Activated naive CD8-positive, alpha-beta T cell treated with anti-CD3 and anti-CD28 coated beads, Interleukin-2, amount 50 U/mL, for 24 hours (primary cell): ENCODE measurements at regions not wholly inside any gene's neighbourhood (a gene's known extent, or its start where the extent isn't known, plus 50 kb on each side); places are given as distances from the start of the nearest gene placed in this dataset.

Source experiments
- ATAC-seq: fragments of 150-1000 bp; cut with Tn5 transposase; one replicate; pipeline ENCODE4 v1.10.0; 2021
- DNase-seq: peaks from one replicate; pipeline ENCODE4 v3.0.0; 2021
- H3K27ac Mint-ChIP-seq: one replicate; pipeline ENCODE4 v1.8.0; 2021; ENCODE audit warnings: mild to moderate bottlenecking, mixed read lengths
- H3K27me3 Mint-ChIP-seq: one replicate; pipeline ENCODE4 v1.8.0; 2021; ENCODE audit warnings: mixed read lengths
- H3K36me3 Mint-ChIP-seq: one replicate; pipeline ENCODE4 v1.8.0; 2021; ENCODE audit warnings: low read depth, mixed read lengths
- H3K4me1 Mint-ChIP-seq: one replicate; pipeline ENCODE4 v1.8.0; 2021; ENCODE audit warnings: mixed read lengths
- H3K4me3 Mint-ChIP-seq: one replicate; pipeline ENCODE4 v1.8.0; 2021; ENCODE audit warnings: mild to moderate bottlenecking, moderate library complexity, mixed read lengths
- H3K9me3 Mint-ChIP-seq: one replicate; pipeline ENCODE4 v1.8.0; 2021; ENCODE audit warnings: mixed read lengths

DNA sequence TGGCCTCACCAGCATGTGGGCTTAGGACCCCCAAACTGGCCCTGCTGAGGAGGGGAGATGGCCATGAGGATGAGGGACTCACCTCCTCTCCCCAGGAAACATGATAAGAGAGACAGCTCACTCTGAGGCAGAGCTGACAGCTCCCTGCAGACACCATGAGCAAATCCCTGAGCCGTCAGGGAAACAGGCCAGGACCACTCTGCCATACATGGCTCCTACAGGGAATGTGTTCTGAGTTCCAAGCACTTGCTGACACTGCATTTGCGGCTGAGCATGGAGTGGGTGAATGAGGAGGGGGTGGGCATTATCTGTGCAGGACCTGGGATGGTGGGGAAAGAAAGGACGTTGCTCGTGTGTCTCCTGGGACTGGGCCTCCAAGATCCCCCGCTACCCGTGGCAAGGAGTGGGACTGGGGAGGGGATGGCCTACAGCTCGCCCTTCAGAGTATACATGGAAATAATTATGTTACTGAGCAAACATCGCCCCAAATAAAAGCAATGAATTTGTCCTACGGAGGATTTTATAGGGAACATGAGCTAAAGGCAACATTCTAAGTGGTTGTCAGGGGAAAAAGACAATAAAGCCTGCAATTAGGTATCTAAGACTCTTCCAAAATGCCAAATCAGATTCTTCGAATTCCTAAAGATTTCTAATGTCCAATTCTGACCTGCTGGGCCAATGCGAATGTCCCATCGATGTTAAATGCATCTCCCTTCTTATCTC is 355.9 kb upstream of the AJAP1 start:
- Mint-ChIP-seq H3K36me3 (no peaks in the 10 kb centered on the region), H3K27ac (no peak overlapping the region), H3K27me3 (peaks cover 5% of the 10 kb centered on the region), H3K9me3 (peaks cover 16% of the 10 kb centered on the region), H3K4me3 (no peak overlapping the region), H3K4me1 (no peaks in the 10 kb centered on the region)
- no peak for ATAC-seq
- DNase-seq: no peak

DNA sequence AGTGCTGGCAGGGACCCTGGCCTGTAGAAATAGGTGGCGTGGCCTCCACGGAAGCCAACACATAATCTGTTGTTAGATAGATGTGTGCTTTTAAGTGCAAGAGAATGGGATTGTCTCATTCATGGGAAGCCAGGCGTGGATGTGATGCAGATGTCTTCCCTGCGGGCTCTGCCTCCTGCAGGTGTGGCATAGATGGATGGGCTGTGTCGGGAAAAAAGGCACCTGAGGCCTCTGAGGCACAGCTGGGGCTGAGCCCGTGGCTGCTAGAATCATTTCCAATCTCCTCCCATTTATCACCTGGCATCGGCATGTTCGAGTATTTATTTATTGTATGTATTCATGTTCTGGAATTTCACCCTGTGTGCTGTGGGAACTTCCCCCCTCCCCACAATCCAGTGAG is 353.4 kb upstream of the AJAP1 start:
- H3K9me3 Mint-ChIP-seq: peaks cover 17% of the 10 kb centered on the region
- no peak for ATAC-seq
- no peak overlapping the region for H3K27ac Mint-ChIP-seq
- no peaks in the 10 kb centered on the region for H3K4me1 Mint-ChIP-seq
- DNase-seq: no peak
- H3K36me3 Mint-ChIP-seq: no peaks in the 10 kb centered on the region
- no peak overlapping the region for H3K4me3 Mint-ChIP-seq
- no peaks in the 10 kb centered on the region for H3K27me3 Mint-ChIP-seq

DNA sequence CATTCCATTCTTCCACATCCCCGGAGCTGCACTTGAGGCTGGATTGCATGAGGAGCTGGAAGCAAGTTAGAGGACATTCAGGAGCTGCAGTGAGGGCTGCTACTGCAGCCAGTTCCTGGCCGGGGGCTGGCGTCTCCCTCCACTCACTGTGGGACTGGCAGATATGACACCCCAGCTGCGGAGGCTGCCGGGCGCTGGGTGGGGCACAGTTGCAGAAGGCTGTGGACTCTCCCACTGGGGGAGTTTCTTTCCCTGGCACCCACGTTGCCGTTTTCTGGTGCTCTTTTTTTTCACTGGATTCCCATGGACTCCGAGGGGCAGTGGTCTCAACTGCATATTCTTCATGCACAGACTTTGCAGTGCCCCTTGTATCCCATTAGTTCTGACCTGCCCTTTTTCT is 351.1 kb upstream of the AJAP1 start:
- Mint-ChIP-seq H3K36me3 (no peaks in the 10 kb centered on the region), H3K27ac (no peak overlapping the region), H3K27me3 (no peaks in the 10 kb centered on the region), H3K9me3 (peaks cover 4% of the 10 kb centered on the region), H3K4me3 (no peak overlapping the region), H3K4me1 (no peaks in the 10 kb centered on the region)
- DNase-seq: no peak
- no peak for ATAC-seq

DNA sequence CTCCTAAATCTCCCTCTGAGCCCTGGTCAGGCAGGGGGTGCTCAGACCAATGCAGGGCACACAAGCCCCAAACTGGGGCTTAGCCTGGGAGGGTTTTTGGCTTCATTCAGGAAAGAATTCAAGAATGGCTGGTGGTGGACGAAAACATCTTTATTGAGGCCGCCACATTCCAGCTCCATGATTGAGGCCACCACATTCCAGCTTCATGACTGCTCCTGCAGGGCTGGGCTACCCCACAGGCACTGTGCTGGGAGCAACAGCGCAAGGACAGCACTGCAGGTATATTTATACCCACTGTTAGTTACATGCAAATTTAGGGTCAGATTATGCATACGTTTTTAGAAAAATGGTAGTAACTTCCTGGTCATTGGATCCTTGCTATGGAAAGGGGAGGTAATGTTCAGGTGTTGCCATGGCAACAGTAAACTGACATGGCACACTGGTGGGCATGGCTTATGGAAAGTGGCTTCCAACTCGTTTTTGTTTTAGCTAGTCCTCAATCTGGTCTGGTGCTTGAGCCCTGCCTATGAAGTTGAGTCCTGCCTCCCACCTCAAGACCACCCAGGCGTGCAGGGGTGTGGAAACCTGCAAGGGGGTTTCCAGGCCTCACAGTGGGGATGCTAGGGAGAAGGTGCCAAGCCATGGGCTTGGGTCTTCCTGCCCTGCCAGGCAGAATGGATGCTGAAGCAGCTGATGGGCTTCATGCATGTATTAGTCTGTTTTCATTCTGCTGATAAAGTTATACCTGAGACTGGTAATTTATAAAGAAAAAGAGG is 348.7 kb upstream of the AJAP1 start:
- no peak for ATAC-seq
- no peak for DNase-seq
- no peaks in the 10 kb centered on the region for H3K4me1 Mint-ChIP-seq
- H3K27me3 Mint-ChIP-seq: no peaks in the 10 kb centered on the region
- H3K36me3 Mint-ChIP-seq: no peaks in the 10 kb centered on the region
- H3K9me3 Mint-ChIP-seq: peaks cover 4% of the 10 kb centered on the region
- H3K4me3 Mint-ChIP-seq: no peak overlapping the region
- no peak overlapping the region for H3K27ac Mint-ChIP-seq

DNA sequence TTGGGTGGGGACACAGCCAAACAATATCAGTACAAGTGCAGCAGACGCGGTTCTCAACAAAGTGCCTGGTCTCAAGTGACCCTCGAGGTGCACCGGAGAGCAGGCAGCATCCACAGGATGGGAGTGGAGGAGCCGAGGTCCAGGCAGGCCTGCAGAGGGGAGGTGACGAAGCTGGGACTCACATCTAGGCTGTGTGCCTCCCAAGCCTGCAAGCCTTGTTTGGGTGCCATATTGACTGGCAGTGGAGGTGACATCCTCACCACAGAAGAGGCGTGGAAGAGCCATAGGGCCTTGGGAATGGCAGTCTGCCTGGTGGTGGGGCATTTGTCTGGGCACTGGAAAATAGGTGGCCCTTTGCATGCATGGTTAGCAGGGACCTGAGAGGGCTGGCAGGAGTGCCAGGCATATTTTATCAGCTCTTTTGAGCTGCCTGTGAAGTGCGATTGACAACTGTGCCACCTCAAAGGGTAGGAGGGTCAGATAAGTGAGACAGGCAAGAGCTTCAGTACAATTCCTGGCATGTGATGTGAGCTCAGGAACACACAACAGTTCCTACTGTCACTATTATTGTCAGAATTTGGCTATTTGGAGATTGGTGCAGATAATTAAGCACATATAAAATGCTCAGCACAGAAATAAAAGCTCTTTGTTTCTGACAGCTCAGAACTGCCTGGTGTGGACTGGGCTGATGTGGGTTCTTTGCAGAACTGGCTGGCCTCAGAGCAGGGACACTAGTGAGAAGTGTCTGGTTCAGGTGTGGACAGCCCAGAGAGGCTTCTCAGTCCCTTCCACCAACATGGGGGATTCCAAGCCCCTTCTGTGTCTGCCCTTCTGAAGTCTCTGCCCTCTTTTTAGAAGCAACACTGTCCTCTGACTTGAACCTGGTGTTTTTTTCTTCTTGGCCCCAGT is 347.6 kb upstream of the AJAP1 start:
- no peaks in the 10 kb centered on the region for H3K36me3 Mint-ChIP-seq
- DNase-seq: no peak
- no peak overlapping the region for H3K27ac Mint-ChIP-seq
- no peak for ATAC-seq
- no peaks in the 10 kb centered on the region for H3K27me3 Mint-ChIP-seq
- H3K4me1 Mint-ChIP-seq: no peaks in the 10 kb centered on the region
- H3K9me3 Mint-ChIP-seq: peaks cover 4% of the 10 kb centered on the region
- no peak overlapping the region for H3K4me3 Mint-ChIP-seq

DNA sequence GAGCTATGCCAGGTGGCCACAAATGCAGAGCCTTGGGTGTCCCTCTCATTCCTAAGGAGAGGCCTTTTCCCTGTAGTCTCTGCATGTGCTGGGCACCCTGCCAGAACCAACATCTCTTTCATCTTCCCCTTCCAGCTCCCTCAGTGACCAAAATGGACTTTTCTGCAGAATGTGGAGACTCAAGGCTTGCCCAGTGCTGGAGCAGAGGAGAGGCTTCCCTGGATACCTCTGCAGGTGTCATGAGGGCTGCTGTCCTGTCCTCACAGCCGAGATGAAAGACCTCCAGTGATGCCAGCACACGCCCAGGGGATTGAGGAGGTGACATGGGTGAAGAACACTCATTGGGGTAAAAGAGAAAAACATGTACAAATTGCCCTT is 347.0 kb upstream of the AJAP1 start:
- Mint-ChIP-seq H3K36me3 (no peaks in the 10 kb centered on the region), H3K27me3 (no peaks in the 10 kb centered on the region), H3K9me3 (peaks cover 7% of the 10 kb centered on the region), H3K4me1 (no peaks in the 10 kb centered on the region), H3K27ac (no peak overlapping the region), H3K4me3 (no peak overlapping the region)
- DNase-seq: no peak
- no peak for ATAC-seq

DNA sequence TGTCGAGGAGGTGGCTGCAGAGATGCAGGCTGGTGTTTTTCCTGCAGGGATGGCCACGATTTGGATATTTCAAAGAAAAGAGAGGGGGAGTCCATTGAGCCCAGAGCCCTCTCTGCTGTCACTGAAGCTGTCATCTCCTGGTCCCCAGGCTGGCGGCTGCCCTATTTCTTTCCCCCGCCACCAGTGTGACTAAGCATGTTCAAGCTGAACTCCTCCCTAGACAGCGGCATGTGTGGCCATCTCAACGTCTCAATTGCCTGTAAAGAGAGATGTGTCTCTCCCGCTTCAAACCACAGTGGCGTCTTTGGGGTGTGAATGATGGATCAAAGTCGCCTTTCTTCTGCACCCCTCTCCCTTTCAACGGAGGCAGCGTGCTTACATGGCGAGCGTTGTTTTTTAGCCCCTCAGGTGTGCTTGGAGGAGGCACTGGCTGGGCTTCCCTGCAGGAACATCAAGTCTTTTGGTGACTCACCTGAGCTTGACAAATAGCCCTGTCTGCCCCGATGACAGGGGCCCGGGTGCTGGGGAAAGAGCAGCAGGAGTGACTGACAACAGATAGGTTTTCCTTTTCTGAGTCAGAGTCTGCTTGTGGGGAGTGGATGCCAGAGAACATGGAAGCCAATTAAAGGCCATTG is 346.4 kb upstream of the AJAP1 start:
- H3K9me3 Mint-ChIP-seq: peaks cover 7% of the 10 kb centered on the region
- no peak for DNase-seq
- no peaks in the 10 kb centered on the region for H3K36me3 Mint-ChIP-seq
- no peak overlapping the region for H3K4me3 Mint-ChIP-seq
- no peak overlapping the region for H3K27ac Mint-ChIP-seq
- H3K4me1 Mint-ChIP-seq: no peaks in the 10 kb centered on the region
- ATAC-seq: no peak
- no peaks in the 10 kb centered on the region for H3K27me3 Mint-ChIP-seq

DNA sequence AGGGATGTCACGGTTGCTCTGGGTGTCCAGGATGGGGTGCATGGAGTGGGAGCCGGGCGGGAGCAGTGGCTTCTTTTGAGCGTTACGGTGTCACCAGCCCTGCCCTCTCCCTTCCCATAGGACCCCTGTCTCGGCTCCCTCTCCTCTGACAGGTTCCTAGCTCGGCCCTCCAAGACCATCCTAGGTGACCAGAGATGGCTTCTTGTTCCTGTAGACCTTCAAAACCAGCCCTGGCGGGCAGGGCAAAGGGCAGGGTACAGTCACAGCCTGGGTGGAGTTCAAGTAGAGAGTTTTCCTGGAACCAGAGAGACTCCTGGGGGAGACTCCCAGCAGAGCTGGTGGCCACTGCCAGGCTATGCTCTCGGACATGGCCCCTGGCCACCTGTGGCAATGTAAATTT is 345.6 kb upstream of the AJAP1 start:
- ATAC-seq (no peak), DNase-seq (no peak)
- no peak overlapping the region for H3K27ac Mint-ChIP-seq
- H3K9me3 Mint-ChIP-seq: peaks cover 11% of the 10 kb centered on the region
- no peaks in the 10 kb centered on the region for H3K27me3 Mint-ChIP-seq
- no peaks in the 10 kb centered on the region for H3K4me1 Mint-ChIP-seq
- H3K36me3 Mint-ChIP-seq: no peaks in the 10 kb centered on the region
- no peak overlapping the region for H3K4me3 Mint-ChIP-seq

DNA sequence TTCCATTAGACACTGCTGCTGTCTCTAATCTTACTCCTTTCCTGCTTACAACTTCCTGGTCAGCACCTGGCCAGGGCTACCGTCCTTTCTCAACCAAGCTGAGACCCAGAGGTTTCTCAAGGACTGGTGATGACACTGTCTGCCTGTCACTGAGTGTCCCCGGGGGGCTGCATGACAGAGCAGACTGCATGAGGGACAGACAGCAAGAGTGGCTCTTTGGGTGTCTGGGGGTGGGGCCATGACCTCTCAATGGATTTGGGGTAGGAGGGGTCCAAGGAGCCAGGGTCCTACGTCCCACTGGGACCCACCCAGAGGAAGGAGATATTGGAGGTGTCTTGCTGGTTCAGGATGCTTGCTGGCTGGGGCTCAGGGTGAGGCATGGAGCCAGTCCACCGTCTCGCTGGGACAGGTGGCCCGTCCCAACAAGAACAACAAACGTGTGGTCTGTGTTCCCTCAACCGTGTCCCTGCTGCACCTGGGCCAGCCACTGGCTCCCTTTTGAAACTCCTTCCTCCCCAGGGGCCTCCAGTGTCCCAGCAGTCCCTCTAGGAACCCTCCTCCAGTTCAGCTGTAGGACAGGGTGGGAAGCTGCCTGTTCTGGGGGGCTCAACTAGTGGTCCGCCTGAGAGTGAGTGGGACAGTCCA is 344.6 kb upstream of the AJAP1 start:
- DNase-seq (no peak), ATAC-seq (no peak)
- no peaks in the 10 kb centered on the region for H3K36me3 Mint-ChIP-seq
- peaks cover 16% of the 10 kb centered on the region for H3K9me3 Mint-ChIP-seq
- H3K4me3 Mint-ChIP-seq: no peak overlapping the region
- H3K27ac Mint-ChIP-seq: no peak overlapping the region
- H3K27me3 Mint-ChIP-seq: no peaks in the 10 kb centered on the region
- H3K4me1 Mint-ChIP-seq: no peaks in the 10 kb centered on the region

DNA sequence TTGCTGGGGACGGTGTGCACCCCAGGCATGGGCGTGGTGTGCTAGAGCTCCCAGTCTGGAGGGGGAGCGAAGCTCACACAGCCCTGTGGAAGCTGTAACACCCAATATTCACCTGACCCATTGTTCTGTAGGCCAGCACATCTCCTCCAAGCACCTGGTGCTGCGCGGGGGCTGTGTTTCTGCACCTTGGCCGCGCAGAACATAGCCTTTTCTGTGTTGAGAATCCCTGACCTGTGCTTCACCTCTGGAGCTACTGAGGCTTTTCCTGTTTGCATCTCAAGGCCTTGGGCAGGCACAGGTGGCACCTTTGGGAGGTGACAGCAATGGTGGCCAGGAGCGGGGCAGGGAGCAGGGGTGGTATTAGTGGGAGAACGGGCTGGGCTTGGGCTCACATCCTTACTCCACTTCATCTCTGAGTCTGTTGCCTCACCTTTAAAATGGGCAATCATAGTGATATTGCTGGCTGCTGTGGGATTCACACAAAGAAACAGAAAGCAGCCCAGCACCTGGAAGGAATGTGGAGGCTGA is 343.9 kb upstream of the AJAP1 start:
- no peak for DNase-seq
- Mint-ChIP-seq H3K27me3 (peaks cover 2% of the 10 kb centered on the region), H3K36me3 (peaks cover 2% of the 10 kb centered on the region), H3K4me3 (no peak overlapping the region), H3K9me3 (peaks cover 22% of the 10 kb centered on the region), H3K27ac (no peak overlapping the region), H3K4me1 (no peaks in the 10 kb centered on the region)
- no peak for ATAC-seq

DNA sequence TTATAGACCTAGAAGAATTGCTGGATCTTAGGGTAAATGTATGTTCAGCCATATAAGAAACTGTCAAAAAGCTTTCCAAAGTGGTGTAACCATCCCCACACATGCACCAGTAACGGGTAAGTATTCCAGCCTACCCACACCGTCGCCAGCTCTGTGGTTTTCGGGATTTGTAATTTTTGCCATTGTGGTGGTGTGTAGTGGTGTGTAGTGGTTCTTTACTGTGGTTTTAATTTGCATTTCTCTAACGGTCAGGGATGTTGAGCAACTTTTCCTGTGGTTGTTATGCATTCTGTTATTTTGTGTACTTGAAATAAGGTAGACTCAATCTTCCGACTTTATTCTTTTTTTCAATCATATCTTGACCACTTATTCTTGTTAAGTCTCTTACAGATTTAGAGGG is 342.4 kb upstream of the AJAP1 start:
- DNase-seq: no peak
- Mint-ChIP-seq H3K36me3 (peaks cover 2% of the 10 kb centered on the region), H3K4me1 (no peaks in the 10 kb centered on the region), H3K4me3 (no peak overlapping the region), H3K27me3 (peaks cover 2% of the 10 kb centered on the region), H3K27ac (no peak overlapping the region), H3K9me3 (peaks cover 22% of the 10 kb centered on the region)
- no peak for ATAC-seq

DNA sequence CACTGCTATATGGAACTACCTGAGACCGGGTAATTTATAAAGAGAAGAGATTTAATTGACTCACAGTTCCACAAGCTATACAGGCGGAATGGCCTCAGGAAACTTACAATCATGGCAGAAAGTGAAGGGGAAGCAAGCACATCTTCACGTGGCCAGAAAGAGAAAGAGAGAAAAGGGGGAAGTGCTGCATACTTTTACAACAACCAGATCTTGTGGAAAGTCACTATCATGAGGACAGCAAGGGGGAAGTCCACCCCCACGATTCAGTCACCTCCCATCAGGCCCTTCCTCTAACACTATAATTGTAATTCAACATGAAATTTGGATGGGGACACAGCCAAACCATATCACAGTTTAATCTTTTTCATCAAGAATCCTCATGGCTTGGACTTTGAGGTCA is 339.2 kb upstream of the AJAP1 start:
- ATAC-seq (no peak), DNase-seq (no peak)
- Mint-ChIP-seq H3K27ac (no peak overlapping the region), H3K36me3 (peaks cover 2% of the 10 kb centered on the region), H3K4me3 (no peak overlapping the region), H3K4me1 (no peaks in the 10 kb centered on the region), H3K9me3 (peaks cover 22% of the 10 kb centered on the region), H3K27me3 (peaks cover 4% of the 10 kb centered on the region)

DNA sequence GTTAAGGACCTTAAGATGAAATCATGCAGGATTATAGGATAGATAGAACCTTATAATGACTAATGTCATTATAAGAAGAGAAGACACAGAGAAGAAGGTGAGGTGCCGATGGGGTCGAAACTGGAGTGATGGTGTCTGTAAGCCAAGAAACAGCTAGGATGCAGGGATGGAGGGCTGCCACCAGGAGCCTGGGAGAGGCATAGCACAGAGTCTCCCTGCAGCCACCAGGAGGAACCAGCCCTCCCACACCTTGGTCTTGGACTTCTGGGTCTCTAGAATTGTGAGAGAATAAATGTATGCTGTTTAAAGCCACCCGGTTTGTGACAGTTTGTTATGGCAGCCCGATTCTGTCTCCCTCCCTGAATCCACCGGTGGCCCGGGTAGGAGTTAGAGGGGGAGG is 337.2 kb upstream of the AJAP1 start:
- Mint-ChIP-seq H3K4me3 (no peak overlapping the region), H3K9me3 (peaks cover 20% of the 10 kb centered on the region), H3K36me3 (peaks cover 2% of the 10 kb centered on the region), H3K27ac (no peak overlapping the region), H3K27me3 (peaks cover 4% of the 10 kb centered on the region), H3K4me1 (no peaks in the 10 kb centered on the region)
- DNase-seq: no peak
- ATAC-seq: no peak

DNA sequence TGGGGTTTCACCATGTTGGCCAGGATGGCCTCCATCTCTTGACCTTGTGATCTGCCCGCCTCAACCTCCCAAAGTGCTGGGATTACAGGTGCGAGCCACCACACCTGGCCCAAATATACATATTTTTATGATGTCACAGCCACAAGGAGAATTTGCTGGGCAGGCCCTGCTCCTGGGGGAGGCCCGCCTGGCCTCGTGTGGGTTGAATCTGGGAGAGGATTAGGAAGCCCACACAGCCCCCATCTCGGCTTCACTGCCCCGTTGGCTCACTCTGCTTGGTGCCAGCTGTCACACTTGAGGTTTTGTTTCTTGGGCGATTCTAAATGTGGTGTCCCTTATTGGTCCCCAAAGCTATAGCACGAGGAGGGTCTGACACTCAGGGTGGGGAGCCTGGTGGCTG is 335.7 kb upstream of the AJAP1 start:
- no peaks in the 10 kb centered on the region for H3K4me1 Mint-ChIP-seq
- no peak overlapping the region for H3K4me3 Mint-ChIP-seq
- DNase-seq: no peak
- peaks cover 11% of the 10 kb centered on the region for H3K9me3 Mint-ChIP-seq
- no peak overlapping the region for H3K27ac Mint-ChIP-seq
- H3K27me3 Mint-ChIP-seq: peaks cover 4% of the 10 kb centered on the region
- H3K36me3 Mint-ChIP-seq: peaks cover 2% of the 10 kb centered on the region
- ATAC-seq: no peak
